ENCODE measurements at regions not wholly inside any gene's neighbourhood (a gene's known extent, or its start where the extent isn't known, plus 50 kb on each side); places are given as distances from the start of the nearest gene placed in this dataset.

GRCh38 chr4:136343340-136343739, 1189.0 kb downstream of the PCDH18 start:
- DNase-seq: no peak

- DNase-seq: no peak
Observed at GRCh38 chr4:136342666-136343065, 1189.6 kb downstream of the PCDH18 start.

- no peak for DNase-seq
Observed at GRCh38 chr4:136337216-136337615, 1195.1 kb downstream of the PCDH18 start.

GRCh38 chr4:136336479-136336878, 1195.8 kb downstream of the PCDH18 start:
- DNase-seq: no peak

GRCh38 chr4:136329042-136329662, 1203.1 kb downstream of the PCDH18 start:
- no peak for DNase-seq

- no peak for DNase-seq
Observed at GRCh38 chr4:136328131-136328530, 1204.2 kb downstream of the PCDH18 start.

GRCh38 chr4:136320465-136320813, 1211.9 kb downstream of the PCDH18 start:
- DNase-seq: no peak

GRCh38 chr4:136319789-136320464, 1212.4 kb downstream of the PCDH18 start:
- DNase-seq: no peak

- DNase-seq: no peak
Observed at GRCh38 chr4:136316961-136317360, 1215.3 kb downstream of the PCDH18 start.

- no peak for DNase-seq
Observed at GRCh38 chr4:136314686-136315085, 1217.6 kb downstream of the PCDH18 start.

GRCh38 chr4:136311774-136312173, 1220.5 kb downstream of the PCDH18 start:
- DNase-seq: no peak

GRCh38 chr4:136307765-136308164, 1224.5 kb downstream of the PCDH18 start:
- DNase-seq: no peak

- no peak for DNase-seq
Observed at GRCh38 chr4:136306361-136306760, 1225.9 kb downstream of the PCDH18 start.

GRCh38 chr4:136302566-136302965, 1229.7 kb downstream of the PCDH18 start:
- DNase-seq: no peak

- DNase-seq: no peak
Observed at GRCh38 chr4:136301749-136302495, 1230.4 kb downstream of the PCDH18 start.

GRCh38 chr4:136283977-136284376, 1248.3 kb downstream of the PCDH18 start:
- no peak for DNase-seq

- no peak for DNase-seq
Observed at GRCh38 chr4:136281889-136282288, 1250.4 kb downstream of the PCDH18 start.

GRCh38 chr4:136281307-136281706, 1251.0 kb downstream of the PCDH18 start:
- DNase-seq: no peak

GRCh38 chr4:136277741-136278140, 1254.6 kb downstream of the PCDH18 start:
- no peak for DNase-seq

- DNase-seq: no peak
Observed at GRCh38 chr4:136246876-136247275, 1285.4 kb downstream of the PCDH18 start.

GRCh38 chr4:136241221-136241986, 1290.9 kb downstream of the PCDH18 start:
- no peak for DNase-seq

GRCh38 chr4:136227315-136227714, 1305.0 kb downstream of the PCDH18 start:
- DNase-seq: no peak

- DNase-seq: no peak
Observed at GRCh38 chr4:136219592-136220125, 1312.6 kb downstream of the PCDH18 start.

Measured in NCI-H2227 treated with DMSO at 0.1 percent for 48 hours (cell line).